ENCODE measurements at regions not wholly inside any gene's neighbourhood (a gene's known extent, or its start where the extent isn't known, plus 50 kb on each side); places are given as distances from the start of the nearest gene placed in this dataset.

DNA sequence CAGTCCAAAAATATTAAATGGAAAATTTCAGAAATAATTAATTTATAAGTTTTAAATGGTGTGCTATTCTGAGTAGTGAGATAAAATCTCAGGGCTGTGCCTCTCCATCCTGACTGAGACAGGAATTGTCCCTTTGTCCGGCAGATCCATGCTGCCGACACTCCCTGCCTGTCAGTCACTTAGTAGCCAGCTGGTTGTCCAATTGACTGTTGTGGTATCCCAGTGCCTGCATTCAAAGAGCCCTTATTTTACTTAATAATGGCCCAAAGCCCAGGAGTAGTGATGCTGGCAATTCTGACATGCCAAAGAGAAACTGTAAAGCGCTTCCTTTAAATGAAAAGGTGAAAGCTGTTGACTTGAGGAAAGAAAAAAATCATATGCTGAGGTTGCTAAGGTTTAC, 157.5 kb downstream of the ENC1 start:
- TF ChIP-seq RAD21 (IDR thresholded peaks at IDR 0.05; ENCODE audit: low read depth) = no peak
- no peak for TF ChIP-seq CEBPB (IDR thresholded peaks at IDR 0.05)
- TF ChIP-seq, protein P1, sequence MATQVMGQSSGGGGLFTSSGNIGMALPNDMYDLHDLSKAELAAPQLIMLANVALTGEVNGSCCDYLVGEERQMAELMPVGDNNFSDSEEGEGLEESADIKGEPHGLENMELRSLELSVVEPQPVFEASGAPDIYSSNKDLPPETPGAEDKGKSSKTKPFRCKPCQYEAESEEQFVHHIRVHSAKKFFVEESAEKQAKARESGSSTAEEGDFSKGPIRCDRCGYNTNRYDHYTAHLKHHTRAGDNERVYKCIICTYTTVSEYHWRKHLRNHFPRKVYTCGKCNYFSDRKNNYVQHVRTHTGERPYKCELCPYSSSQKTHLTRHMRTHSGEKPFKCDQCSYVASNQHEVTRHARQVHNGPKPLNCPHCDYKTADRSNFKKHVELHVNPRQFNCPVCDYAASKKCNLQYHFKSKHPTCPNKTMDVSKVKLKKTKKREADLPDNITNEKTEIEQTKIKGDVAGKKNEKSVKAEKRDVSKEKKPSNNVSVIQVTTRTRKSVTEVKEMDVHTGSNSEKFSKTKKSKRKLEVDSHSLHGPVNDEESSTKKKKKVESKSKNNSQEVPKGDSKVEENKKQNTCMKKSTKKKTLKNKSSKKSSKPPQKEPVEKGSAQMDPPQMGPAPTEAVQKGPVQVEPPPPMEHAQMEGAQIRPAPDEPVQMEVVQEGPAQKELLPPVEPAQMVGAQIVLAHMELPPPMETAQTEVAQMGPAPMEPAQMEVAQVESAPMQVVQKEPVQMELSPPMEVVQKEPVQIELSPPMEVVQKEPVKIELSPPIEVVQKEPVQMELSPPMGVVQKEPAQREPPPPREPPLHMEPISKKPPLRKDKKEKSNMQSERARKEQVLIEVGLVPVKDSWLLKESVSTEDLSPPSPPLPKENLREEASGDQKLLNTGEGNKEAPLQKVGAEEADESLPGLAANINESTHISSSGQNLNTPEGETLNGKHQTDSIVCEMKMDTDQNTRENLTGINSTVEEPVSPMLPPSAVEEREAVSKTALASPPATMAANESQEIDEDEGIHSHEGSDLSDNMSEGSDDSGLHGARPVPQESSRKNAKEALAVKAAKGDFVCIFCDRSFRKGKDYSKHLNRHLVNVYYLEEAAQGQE (IDR thresholded peaks at IDR 0.05; ENCODE audit: low read depth) = no peak
